ENCODE measurements at regions not wholly inside any gene's neighbourhood (a gene's known extent, or its start where the extent isn't known, plus 50 kb on each side); places are given as distances from the start of the nearest gene placed in this dataset.

GRCh38 chr2:103898561-103898960, 955.4 kb upstream of the POU3F3 start:
- no peak for TF ChIP-seq POLR2A (IDR thresholded peaks at IDR 0.05)
- TF ChIP-seq CTCF (IDR thresholded peaks at IDR 0.05): no peak

Measured in Peyer's patch (tissue), 4 donors.